ENCODE measurements at regions not wholly inside any gene's neighbourhood (a gene's known extent, or its start where the extent isn't known, plus 50 kb on each side); places are given as distances from the start of the nearest gene placed in this dataset.

- TF ChIP-seq CTCF (conservative IDR thresholded peaks at IDR 0.05; ENCODE audit: low read depth in 2 of 2) (no peak), POLR2AphosphoS5 (IDR thresholded peaks at IDR 0.05; ENCODE audit: low read depth) (no peak), ZNF331 (CRISPR knock-in tag; IDR thresholded peaks at IDR 0.05; ENCODE audit: low read depth) (no peak), ETS1 (IDR thresholded peaks at IDR 0.05) (no peak), ZNF114 (CRISPR knock-in tag; IDR thresholded peaks at IDR 0.05) (no peak), NANOG (IDR thresholded peaks at IDR 0.05; ENCODE audit: borderline replicate concordance) (no peak), CREB1 (CRISPR knock-in tag; IDR thresholded peaks at IDR 0.05; ENCODE audit: low read depth) (no peak), EZH2phosphoT487 (IDR thresholded peaks at IDR 0.05; ENCODE audit: unreplicated experiment) (no peak)
- TF ChIP-seq, protein P1, sequence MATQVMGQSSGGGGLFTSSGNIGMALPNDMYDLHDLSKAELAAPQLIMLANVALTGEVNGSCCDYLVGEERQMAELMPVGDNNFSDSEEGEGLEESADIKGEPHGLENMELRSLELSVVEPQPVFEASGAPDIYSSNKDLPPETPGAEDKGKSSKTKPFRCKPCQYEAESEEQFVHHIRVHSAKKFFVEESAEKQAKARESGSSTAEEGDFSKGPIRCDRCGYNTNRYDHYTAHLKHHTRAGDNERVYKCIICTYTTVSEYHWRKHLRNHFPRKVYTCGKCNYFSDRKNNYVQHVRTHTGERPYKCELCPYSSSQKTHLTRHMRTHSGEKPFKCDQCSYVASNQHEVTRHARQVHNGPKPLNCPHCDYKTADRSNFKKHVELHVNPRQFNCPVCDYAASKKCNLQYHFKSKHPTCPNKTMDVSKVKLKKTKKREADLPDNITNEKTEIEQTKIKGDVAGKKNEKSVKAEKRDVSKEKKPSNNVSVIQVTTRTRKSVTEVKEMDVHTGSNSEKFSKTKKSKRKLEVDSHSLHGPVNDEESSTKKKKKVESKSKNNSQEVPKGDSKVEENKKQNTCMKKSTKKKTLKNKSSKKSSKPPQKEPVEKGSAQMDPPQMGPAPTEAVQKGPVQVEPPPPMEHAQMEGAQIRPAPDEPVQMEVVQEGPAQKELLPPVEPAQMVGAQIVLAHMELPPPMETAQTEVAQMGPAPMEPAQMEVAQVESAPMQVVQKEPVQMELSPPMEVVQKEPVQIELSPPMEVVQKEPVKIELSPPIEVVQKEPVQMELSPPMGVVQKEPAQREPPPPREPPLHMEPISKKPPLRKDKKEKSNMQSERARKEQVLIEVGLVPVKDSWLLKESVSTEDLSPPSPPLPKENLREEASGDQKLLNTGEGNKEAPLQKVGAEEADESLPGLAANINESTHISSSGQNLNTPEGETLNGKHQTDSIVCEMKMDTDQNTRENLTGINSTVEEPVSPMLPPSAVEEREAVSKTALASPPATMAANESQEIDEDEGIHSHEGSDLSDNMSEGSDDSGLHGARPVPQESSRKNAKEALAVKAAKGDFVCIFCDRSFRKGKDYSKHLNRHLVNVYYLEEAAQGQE (IDR thresholded peaks at IDR 0.05; ENCODE audit: unreplicated experiment), result no peak
These were observed 365.2 kb downstream of the PCDH17 start (continued) for GRCh38 chr13:57996717-57997116.

GRCh38 chr13:58004751-58005150 lies 373.2 kb downstream of the PCDH17 start:
- Mint-ChIP-seq H3K36me3 (ENCODE audit: low read depth) (no peaks in the 10 kb centered on the region), H3K4me3 (no peak overlapping the region), H3K4me1 (no peaks in the 10 kb centered on the region), H3K27me3 (ENCODE audit: insufficient read depth, low read depth, poor library complexity) (no peaks in the 10 kb centered on the region), H3K9me3 (no peaks in the 10 kb centered on the region; the same call in 2 of the 3 replicates), H3K27ac (no peak overlapping the region)
- H3K9me2 ChIP-seq (ENCODE audit: insufficient read depth), result no peaks in the 10 kb centered on the region
- no peaks in the 10 kb centered on the region for H3K4me1 ChIP-seq (ENCODE audit: insufficient read depth)
- no peak overlapping the region for H3K4me2 ChIP-seq
- H3F3A ChIP-seq (replicated peaks; ENCODE audit: low read depth), result no peaks in the 10 kb centered on the region
- H3K27ac ChIP-seq (ENCODE audit: low read depth), result no peak overlapping the region
- H3K79me2 ChIP-seq (replicated peaks; ENCODE audit: insufficient read depth), result no peaks in the 10 kb centered on the region
- DNase-seq (ENCODE audit: low spot score) (no peak), ATAC-seq (no peak)
- H3K4me3 ChIP-seq, result no peak overlapping the region
- no peak overlapping the region for H2AFZ ChIP-seq
- no peaks in the 10 kb centered on the region for H4K20me1 ChIP-seq (replicated peaks; ENCODE audit: insufficient read depth)
- H3K36me3 ChIP-seq (ENCODE audit: insufficient read depth), result no peaks in the 10 kb centered on the region
- no peaks in the 10 kb centered on the region for H3K27me3 ChIP-seq (ENCODE audit: insufficient read depth)
- TF ChIP-seq EZH2 (IDR thresholded peaks at IDR 0.05; ENCODE audit: low read depth, unreplicated experiment) (no peak), POLR2AphosphoS5 (IDR thresholded peaks at IDR 0.05; ENCODE audit: low read depth) (no peak), ETS1 (IDR thresholded peaks at IDR 0.05) (no peak)
- TF ChIP-seq, protein P2, sequence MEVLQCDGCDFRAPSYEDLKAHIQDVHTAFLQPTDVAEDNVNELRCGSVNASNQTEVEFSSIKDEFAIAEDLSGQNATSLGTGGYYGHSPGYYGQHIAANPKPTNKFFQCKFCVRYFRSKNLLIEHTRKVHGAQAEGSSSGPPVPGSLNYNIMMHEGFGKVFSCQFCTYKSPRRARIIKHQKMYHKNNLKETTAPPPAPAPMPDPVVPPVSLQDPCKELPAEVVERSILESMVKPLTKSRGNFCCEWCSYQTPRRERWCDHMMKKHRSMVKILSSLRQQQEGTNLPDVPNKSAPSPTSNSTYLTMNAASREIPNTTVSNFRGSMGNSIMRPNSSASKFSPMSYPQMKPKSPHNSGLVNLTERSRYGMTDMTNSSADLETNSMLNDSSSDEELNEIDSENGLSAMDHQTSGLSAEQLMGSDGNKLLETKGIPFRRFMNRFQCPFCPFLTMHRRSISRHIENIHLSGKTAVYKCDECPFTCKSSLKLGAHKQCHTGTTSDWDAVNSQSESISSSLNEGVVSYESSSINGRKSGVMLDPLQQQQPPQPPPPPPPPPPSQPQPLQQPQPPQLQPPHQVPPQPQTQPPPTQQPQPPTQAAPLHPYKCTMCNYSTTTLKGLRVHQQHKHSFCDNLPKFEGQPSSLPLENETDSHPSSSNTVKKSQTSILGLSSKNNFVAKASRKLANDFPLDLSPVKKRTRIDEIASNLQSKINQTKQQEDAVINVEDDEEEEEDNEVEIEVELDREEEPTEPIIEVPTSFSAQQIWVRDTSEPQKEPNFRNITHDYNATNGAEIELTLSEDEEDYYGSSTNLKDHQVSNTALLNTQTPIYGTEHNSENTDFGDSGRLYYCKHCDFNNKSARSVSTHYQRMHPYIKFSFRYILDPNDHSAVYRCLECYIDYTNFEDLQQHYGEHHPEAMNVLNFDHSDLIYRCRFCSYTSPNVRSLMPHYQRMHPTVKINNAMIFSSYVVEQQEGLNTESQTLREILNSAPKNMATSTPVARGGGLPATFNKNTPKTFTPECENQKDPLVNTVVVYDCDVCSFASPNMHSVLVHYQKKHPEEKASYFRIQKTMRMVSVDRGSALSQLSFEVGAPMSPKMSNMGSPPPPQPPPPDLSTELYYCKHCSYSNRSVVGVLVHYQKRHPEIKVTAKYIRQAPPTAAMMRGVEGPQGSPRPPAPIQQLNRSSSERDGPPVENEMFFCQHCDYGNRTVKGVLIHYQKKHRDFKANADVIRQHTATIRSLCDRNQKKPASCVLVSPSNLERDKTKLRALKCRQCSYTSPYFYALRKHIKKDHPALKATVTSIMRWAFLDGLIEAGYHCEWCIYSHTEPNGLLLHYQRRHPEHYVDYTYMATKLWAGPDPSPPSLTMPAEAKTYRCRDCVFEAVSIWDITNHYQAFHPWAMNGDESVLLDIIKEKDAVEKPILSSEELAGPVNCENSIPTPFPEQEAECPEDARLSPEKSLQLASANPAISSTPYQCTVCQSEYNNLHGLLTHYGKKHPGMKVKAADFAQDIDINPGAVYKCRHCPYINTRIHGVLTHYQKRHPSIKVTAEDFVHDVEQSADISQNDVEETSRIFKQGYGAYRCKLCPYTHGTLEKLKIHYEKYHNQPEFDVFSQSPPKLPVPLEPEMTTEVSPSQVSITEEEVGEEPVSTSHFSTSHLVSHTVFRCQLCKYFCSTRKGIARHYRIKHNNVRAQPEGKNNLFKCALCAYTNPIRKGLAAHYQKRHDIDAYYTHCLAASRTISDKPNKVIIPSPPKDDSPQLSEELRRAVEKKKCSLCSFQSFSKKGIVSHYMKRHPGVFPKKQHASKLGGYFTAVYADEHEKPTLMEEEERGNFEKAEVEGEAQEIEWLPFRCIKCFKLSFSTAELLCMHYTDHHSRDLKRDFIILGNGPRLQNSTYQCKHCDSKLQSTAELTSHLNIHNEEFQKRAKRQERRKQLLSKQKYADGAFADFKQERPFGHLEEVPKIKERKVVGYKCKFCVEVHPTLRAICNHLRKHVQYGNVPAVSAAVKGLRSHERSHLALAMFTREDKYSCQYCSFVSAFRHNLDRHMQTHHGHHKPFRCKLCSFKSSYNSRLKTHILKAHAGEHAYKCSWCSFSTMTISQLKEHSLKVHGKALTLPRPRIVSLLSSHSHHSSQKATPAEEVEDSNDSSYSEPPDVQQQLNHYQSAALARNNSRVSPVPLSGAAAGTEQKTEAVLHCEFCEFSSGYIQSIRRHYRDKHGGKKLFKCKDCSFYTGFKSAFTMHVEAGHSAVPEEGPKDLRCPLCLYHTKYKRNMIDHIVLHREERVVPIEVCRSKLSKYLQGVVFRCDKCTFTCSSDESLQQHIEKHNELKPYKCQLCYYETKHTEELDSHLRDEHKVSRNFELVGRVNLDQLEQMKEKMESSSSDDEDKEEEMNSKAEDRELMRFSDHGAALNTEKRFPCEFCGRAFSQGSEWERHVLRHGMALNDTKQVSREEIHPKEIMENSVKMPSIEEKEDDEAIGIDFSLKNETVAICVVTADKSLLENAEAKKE (CRISPR knock-in tag; IDR thresholded peaks at IDR 0.05), result no peak

All from GM23338 (cell line).